ENCODE measurements at regions not wholly inside any gene's neighbourhood (a gene's known extent, or its start where the extent isn't known, plus 50 kb on each side); places are given as distances from the start of the nearest gene placed in this dataset.

DNA sequence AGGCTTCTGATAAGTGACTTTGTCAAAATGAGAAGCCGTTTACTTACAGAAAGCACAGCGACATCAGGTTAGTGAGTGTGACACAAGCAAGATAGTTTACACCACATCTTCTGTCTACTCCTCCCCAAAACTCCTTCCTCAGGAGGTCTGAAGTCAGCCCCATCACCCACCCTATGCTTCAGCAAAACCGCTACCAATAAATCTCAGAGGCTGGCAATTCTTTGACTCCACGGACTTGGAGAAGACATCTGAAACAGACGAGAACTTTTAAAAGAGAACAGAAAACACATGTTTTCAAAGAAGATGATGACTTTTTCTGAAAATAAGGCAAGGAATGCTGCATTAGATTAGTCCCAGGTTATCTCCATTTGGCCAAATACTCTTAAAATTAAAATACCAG is 261.1 kb downstream of the TBC1D4 start:
- H3K4me3 ChIP-seq (ENCODE audit: low read length), result no peak overlapping the region
- TF ChIP-seq, protein P1, sequence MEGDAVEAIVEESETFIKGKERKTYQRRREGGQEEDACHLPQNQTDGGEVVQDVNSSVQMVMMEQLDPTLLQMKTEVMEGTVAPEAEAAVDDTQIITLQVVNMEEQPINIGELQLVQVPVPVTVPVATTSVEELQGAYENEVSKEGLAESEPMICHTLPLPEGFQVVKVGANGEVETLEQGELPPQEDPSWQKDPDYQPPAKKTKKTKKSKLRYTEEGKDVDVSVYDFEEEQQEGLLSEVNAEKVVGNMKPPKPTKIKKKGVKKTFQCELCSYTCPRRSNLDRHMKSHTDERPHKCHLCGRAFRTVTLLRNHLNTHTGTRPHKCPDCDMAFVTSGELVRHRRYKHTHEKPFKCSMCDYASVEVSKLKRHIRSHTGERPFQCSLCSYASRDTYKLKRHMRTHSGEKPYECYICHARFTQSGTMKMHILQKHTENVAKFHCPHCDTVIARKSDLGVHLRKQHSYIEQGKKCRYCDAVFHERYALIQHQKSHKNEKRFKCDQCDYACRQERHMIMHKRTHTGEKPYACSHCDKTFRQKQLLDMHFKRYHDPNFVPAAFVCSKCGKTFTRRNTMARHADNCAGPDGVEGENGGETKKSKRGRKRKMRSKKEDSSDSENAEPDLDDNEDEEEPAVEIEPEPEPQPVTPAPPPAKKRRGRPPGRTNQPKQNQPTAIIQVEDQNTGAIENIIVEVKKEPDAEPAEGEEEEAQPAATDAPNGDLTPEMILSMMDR (IDR thresholded peaks at IDR 0.05; ENCODE audit: insufficient read depth, low read depth, low read length, missing control alignments), result no peak
- no peak for DNase-seq (ENCODE audit: low read depth)

DNA sequence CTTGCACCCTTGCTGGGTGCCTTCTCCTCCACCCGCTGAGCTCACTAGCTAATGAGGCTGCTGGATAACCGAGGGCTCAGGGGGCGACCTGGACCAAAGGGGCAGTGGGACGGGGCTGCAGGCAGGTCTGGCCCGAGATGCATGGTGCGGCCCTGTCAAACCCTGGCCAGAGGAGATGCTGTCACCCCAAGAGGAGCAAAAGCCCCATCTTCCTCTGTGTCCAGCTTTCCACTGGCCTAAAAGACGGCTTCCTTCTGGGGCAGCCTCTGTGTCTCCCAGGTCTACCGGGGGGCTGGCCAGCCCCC is 261.8 kb downstream of the TBC1D4 start:
- no peak overlapping the region for H3K4me3 ChIP-seq (ENCODE audit: low read length)
- TF ChIP-seq, protein P1 (IDR thresholded peaks at IDR 0.05; ENCODE audit: insufficient read depth, low read depth, low read length, missing control alignments), result no peak
- DNase-seq (ENCODE audit: low read depth), result no peak

DNA sequence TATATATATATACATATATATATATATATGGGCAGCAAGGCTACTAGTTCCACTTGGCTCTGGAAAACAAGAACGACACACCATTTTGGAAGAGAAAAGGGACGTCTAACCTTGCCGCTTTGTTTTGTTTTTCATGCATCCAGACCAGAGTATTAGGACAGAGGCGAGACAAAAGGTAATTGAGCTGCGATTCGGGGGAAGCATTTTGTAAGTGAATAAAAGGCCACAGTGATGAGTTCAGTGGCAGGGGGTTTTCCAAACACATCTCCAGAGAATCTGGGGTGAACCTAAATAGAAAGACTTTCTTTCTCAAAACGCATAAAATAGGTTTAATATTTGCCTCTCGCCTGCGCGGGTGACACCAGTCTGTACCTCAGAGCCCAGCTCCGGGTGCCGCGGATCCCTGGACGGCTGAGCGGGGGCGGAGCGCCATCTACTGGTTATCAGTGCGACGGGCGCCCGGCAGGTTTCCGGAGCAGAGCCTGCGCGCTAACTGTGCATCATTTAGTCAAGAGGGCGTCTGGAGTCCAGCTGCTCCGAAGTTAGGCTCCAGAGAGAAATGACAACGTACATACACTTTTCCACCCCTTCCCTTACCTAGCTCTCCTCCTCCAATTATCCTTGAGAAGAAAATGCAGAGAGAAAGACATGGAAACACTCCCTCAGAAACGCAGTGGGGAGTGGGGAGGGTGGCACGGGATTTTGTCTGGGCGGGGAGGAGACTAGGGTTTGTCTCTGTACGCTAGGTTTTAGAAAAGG is 262.3 kb downstream of the TBC1D4 start:
- DNase-seq (ENCODE audit: low read depth), result peak; percentile 70
- TF ChIP-seq, protein P1 (IDR thresholded peaks at IDR 0.05; ENCODE audit: insufficient read depth, low read depth, low read length, missing control alignments), result peak; percentile 89
- peak overlapping the region; percentile 17 for H3K4me3 ChIP-seq (ENCODE audit: low read length)

DNA sequence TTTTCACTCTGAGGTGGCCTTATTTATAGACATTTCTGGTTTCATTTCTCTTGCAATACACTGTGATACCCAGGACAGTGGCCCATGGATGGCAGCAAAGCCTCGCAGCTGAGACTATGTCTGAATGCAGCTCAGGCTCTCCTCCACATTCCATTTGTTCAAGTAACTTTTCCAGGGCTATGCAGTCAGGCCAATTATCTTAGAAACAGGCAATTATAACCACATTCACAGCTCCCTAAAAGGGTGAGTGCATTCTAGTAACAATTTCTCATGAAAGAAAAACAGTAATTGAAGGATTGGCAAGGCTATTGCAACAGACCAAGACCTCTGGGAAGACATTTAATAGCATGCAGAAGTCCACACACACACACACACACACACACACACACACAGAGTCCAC is 264.0 kb downstream of the TBC1D4 start:
- no peak overlapping the region for H3K4me3 ChIP-seq (ENCODE audit: low read length)
- no peak for DNase-seq (ENCODE audit: low read depth)
- TF ChIP-seq, protein P1 (IDR thresholded peaks at IDR 0.05; ENCODE audit: insufficient read depth, low read depth, low read length, missing control alignments), result no peak

DNA sequence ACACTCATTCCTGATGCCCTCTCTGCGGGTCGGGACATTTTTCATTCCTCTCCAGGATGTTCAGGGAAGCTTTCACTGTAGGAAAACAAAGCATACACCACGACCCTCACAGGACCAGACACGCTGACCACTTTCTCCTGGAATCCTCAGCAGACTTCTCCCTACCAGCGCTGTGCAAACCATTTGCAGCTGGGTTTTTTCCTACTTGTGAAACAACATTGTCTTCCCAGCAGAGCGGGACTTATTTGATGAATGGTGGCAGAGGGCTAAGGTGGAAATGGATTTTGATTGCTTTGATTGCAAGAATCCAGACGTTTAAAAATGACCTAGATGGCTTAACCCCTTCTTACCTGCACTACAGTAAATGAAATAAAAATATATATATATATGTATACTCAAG is 265.9 kb downstream of the TBC1D4 start:
- TF ChIP-seq, protein P1 (IDR thresholded peaks at IDR 0.05; ENCODE audit: insufficient read depth, low read depth, low read length, missing control alignments), result no peak
- DNase-seq (ENCODE audit: low read depth), result no peak
- no peak overlapping the region for H3K4me3 ChIP-seq (ENCODE audit: low read length)

DNA sequence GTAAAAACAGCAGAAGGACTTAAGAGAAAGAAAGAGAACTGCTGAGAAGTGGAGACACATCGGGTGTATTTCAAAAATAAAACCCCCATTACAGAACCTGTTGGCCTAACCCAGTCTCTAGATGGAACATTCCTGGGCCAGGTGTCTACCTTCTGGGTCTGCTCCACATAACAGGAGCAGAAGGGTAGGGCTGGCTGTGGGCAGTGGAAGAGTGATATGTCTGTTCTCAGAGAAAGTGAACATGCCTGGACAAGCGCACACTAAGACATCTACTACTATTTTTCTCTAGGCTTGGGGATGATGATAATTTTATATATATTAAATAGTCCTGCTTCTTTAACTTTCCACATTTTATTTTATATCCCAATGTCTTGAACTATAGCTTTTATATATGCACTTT is 267.1 kb downstream of the TBC1D4 start:
- no peak overlapping the region for H3K4me3 ChIP-seq (ENCODE audit: low read length)
- TF ChIP-seq, protein P1 (IDR thresholded peaks at IDR 0.05; ENCODE audit: insufficient read depth, low read depth, low read length, missing control alignments), result no peak
- DNase-seq (ENCODE audit: low read depth), result peak; percentile 57

DNA sequence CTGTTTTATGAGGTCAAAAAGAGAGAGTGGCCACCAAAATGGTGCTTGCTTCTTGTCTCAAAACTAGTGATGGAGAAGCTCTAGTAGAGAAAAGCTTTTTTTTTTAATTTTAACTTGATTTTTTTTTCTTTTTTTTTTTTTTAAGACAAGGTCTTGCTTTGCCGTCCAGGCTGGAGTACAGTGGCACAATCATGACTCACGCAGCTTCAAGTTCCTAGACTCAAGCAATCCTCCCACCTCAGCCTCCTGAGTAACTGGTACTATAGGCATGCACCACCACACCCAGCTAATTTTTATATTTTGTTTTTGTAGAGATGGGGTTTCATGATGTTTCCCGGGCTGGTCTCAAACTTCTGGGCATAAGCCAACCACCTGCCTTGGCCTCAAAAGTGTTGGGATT is 279.0 kb downstream of the TBC1D4 start:
- TF ChIP-seq, protein P1 (IDR thresholded peaks at IDR 0.05; ENCODE audit: insufficient read depth, low read depth, low read length, missing control alignments), result no peak
- DNase-seq (ENCODE audit: low read depth), result peak; percentile 26
- no peak overlapping the region for H3K4me3 ChIP-seq (ENCODE audit: low read length)
